PC-9 (cell line): ENCODE measurements at regions not wholly inside any gene's neighbourhood (a gene's known extent, or its start where the extent isn't known, plus 50 kb on each side); places are given as distances from the start of the nearest gene placed in this dataset.

Experiments
- BruUV-seq: library from RNA; stranded (reverse); fragments of 400-500 nt; replicated peaks from 2 replicates; lab custom pipeline; 2021; lab: Mats Ljungman, UMichigan
- CTCF ChIA-PET: fragments of 300-600 bp; sonication (Branson Sonifier 250); formaldehyde crosslinking; loops from one replicate; lab custom pipeline; 2022; ENCODE audit warnings: antibody characterized with exemption; lab: Charles Lee
- POLR2A ChIA-PET: fragments of 300-600 bp; sonication (Branson Sonifier 250); formaldehyde crosslinking; loops from one replicate; lab custom pipeline; 2022; ENCODE audit warnings: antibody characterized with exemption; ENCODE audit not compliant: unreplicated experiment; lab: Charles Lee
- DNase-seq, 2 experiments: peaks; one replicate each; pipeline versions ENCODE4 v3.0.0 to v3.0.0-alpha.2; 2015 to 2022; ENCODE audit warnings: mixed read lengths in 1 of 2
- H2AFZ ChIP-seq: fragments of 200-600 bp; sonication (generic); 2 replicates; pipeline ENCODE4 v1.8.1; 2017; ENCODE audit warnings: antibody characterized with exemption
- H3F3A ChIP-seq: fragments of 200-600 bp; sonication (generic); 2 replicates; pipeline ENCODE4 v1.8.1; 2017; ENCODE audit warnings: antibody characterized with exemption, mild to moderate bottlenecking, low read depth; ENCODE audit not compliant: insufficient read depth
- H3K27ac ChIP-seq: fragments of 200-600 bp; sonication (generic); 2 replicates; pipeline ENCODE4 v1.6.1; 2016; ENCODE audit warnings: mixed run types
- H3K27me3 ChIP-seq: fragments of 200-600 bp; sonication (generic); 2 replicates; pipeline ENCODE4 v1.6.1; 2016; ENCODE audit warnings: low read depth, mixed run types; ENCODE audit not compliant: insufficient read depth
- H3K36me3 ChIP-seq: fragments of 200-600 bp; sonication (generic); 2 replicates; pipeline ENCODE4 v1.6.1; 2016; ENCODE audit warnings: low read depth, mixed run types
- H3K4me1 ChIP-seq: fragments of 200-600 bp; sonication (generic); replicated peaks from 2 replicates; pipeline ENCODE4 v1.6.1; 2016; ENCODE audit warnings: mixed run types; ENCODE audit not compliant: insufficient read depth
- H3K4me2 ChIP-seq: fragments of 200-600 bp; sonication (generic); 2 replicates; pipeline ENCODE4 v1.6.1; 2017; ENCODE audit warnings: mixed run types
- H3K4me3 ChIP-seq: fragments of 200-600 bp; sonication (generic); 2 replicates; pipeline ENCODE4 v1.6.1; 2016; ENCODE audit warnings: mixed run types
- H3K79me2 ChIP-seq: fragments of 200-600 bp; sonication (generic); 2 replicates; pipeline ENCODE4 v1.6.1; 2017; ENCODE audit warnings: low read depth, mixed run types
- H3K9me2 ChIP-seq: fragments of 200-600 bp; sonication (generic); 2 replicates; pipeline ENCODE4 v1.8.1; 2017; ENCODE audit warnings: mild to moderate bottlenecking; ENCODE audit not compliant: insufficient read depth
- H3K9me3 ChIP-seq: fragments of 200-600 bp; sonication (generic); 2 replicates; pipeline ENCODE4 v1.8.1; 2016; ENCODE audit warnings: low read depth; ENCODE audit not compliant: insufficient read depth
- H4K20me1 ChIP-seq: fragments of 200-600 bp; sonication (generic); 2 replicates; pipeline ENCODE4 v1.8.1; 2017; ENCODE audit not compliant: insufficient read depth
- EZH2 ChIP-seq: fragments of 200-600 bp; sonication (generic); IDR thresholded peaks from 2 replicates; pipeline ENCODE4 v1.8.0; 2017; ENCODE audit warnings: antibody characterized with exemption, low read depth
- intact Hi-C: fragments of 100-400 bp; cut with micrococcal nuclease; formaldehyde crosslinking; loops from one replicate; pipeline ENCODE4 v1.10.0; 2022; ENCODE audit not compliant: unreplicated experiment
- TF ChIP-seq, protein P1 (sequence below): fragments of 200-600 bp; sonication (generic); conservative IDR thresholded peaks from 2 replicates; pipeline ENCODE4 v1.6.1; 2017; ENCODE audit warnings: mixed run types, antibody characterized with exemption, mild to moderate bottlenecking, moderate library complexity

DNA sequence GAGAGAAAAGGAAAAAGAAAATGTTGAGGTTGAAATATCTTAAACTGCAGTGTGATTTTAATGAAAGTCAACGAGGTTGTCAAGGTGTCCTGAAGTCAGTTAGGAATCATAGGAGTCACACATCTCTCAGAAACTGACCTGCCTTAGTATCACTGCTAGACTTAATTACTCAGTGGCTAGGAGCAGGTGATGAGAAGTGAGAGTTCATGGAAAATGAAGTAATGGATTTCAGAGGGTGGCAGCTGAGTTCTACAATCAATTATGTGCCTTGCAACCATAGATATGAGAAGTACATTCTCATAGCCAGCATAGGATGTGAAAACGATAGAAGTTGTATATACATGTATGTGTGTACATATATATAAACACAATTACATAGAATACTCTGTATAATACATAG, 1269.7 kb downstream of the FSTL5 start:
- no peak overlapping the region for H3K27ac ChIP-seq
- DNase-seq = no peak
- intact Hi-C loops = no loop called here
- BruUV-seq = no TSS peak
- TF ChIP-seq EZH2 = no peak
- TF ChIP-seq, protein P1, sequence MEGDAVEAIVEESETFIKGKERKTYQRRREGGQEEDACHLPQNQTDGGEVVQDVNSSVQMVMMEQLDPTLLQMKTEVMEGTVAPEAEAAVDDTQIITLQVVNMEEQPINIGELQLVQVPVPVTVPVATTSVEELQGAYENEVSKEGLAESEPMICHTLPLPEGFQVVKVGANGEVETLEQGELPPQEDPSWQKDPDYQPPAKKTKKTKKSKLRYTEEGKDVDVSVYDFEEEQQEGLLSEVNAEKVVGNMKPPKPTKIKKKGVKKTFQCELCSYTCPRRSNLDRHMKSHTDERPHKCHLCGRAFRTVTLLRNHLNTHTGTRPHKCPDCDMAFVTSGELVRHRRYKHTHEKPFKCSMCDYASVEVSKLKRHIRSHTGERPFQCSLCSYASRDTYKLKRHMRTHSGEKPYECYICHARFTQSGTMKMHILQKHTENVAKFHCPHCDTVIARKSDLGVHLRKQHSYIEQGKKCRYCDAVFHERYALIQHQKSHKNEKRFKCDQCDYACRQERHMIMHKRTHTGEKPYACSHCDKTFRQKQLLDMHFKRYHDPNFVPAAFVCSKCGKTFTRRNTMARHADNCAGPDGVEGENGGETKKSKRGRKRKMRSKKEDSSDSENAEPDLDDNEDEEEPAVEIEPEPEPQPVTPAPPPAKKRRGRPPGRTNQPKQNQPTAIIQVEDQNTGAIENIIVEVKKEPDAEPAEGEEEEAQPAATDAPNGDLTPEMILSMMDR = no peak
- ChIA-PET POLR2A (no interaction called here), CTCF (no interaction called here)
- H3K36me3 ChIP-seq = no peaks in the 10 kb centered on the region
- H3K27me3 ChIP-seq = no peaks in the 10 kb centered on the region
- H3K79me2 ChIP-seq = no peaks in the 10 kb centered on the region
- H2AFZ ChIP-seq = no peak overlapping the region
- no peaks in the 10 kb centered on the region for H3K9me3 ChIP-seq
- no peak overlapping the region for H3K4me2 ChIP-seq
- no peak overlapping the region for H3K4me3 ChIP-seq
- H3K9me2 ChIP-seq = no peaks in the 10 kb centered on the region
- H3F3A ChIP-seq = no peaks in the 10 kb centered on the region
- no peaks in the 10 kb centered on the region for H4K20me1 ChIP-seq
- H3K4me1 ChIP-seq = no peaks in the 10 kb centered on the region

DNA sequence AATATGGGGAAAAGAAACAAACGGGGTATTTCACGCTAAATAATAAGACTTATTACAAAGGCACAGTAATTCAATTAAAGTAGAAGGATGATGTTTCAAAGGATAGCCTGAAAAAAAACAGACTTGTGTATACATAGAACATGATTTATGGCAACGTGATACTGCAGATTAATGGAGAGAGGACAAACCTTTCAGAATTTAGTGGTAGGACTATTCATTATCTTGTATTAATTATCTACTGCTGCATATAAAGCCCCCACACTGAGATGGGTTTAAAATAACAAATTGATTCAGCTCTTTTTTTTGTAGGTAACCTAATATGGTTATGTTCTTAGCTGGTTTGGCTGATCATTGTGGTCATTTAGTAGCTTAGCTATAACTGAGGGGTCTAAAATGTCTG, 1269.0 kb downstream of the FSTL5 start:
- no peaks in the 10 kb centered on the region for H3K4me1 ChIP-seq
- no peak overlapping the region for H3K27ac ChIP-seq
- H3K79me2 ChIP-seq = no peaks in the 10 kb centered on the region
- intact Hi-C loops = no loop called here
- no peaks in the 10 kb centered on the region for H4K20me1 ChIP-seq
- H3F3A ChIP-seq = no peaks in the 10 kb centered on the region
- no peaks in the 10 kb centered on the region for H3K9me3 ChIP-seq
- no peak overlapping the region for H3K4me2 ChIP-seq
- H3K4me3 ChIP-seq = no peak overlapping the region
- POLR2A ChIA-PET = no interaction called here
- no peak overlapping the region for H2AFZ ChIP-seq
- TF ChIP-seq EZH2 = no peak
- TF ChIP-seq, protein P1 = no peak
- DNase-seq = no peak
- no peaks in the 10 kb centered on the region for H3K36me3 ChIP-seq
- no peaks in the 10 kb centered on the region for H3K9me2 ChIP-seq
- no peaks in the 10 kb centered on the region for H3K27me3 ChIP-seq
- CTCF ChIA-PET = no interaction called here
- no TSS peak for BruUV-seq

DNA sequence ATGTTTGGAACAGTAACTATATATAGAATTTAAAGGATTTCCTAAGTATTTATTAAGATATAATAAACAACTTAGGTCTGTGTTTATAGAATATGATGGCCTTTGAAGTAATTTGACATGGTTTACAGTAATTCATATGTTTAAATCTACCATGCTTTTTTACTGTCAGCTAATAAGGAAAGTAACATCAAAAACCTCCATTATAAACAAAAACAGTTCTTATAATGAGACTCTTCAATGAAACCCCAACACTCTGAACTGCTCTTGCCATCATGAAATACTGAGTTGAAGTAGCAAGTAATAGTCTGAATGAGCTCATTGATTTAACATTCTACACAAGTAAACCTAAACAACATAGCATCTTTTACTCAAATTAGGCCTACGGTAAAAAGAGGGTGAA, 1236.5 kb downstream of the FSTL5 start:
- CTCF ChIA-PET = no interaction called here

More for the DNA sequence above, 1236.5 kb downstream of the FSTL5 start:
- Histone ChIP-seq H4K20me1 (no peaks in the 10 kb centered on the region), H3K9me3 (no peaks in the 10 kb centered on the region), H3K36me3 (no peaks in the 10 kb centered on the region), H3K9me2 (no peaks in the 10 kb centered on the region), H3K27me3 (no peaks in the 10 kb centered on the region), H3K4me3 (no peak overlapping the region), H3K27ac (no peak overlapping the region), H3K4me1 (no peaks in the 10 kb centered on the region), H3F3A (no peaks in the 10 kb centered on the region), H2AFZ (no peak overlapping the region), H3K79me2 (no peaks in the 10 kb centered on the region), H3K4me2 (no peak overlapping the region)
- no peak for DNase-seq
- POLR2A ChIA-PET = no interaction called here
- TF ChIP-seq, protein P1 = no peak
- no peak for TF ChIP-seq EZH2
- no TSS peak for BruUV-seq
- intact Hi-C loops = no loop called here
